DMS79 treated with DMSO at 0.1 percent for 48 hours (cell line): ENCODE measurements at regions not wholly inside any gene's neighbourhood (a gene's known extent, or its start where the extent isn't known, plus 50 kb on each side); places are given as distances from the start of the nearest gene placed in this dataset.

ENCODE experiments used
- DNase-seq: peaks from one replicate; lab custom pipeline; 2025; lab: John Stamatoyannopoulos, UW

GRCh38 chr5:96588539-96588938, 73.6 kb upstream of the CAST start:
- DNase-seq: no peak

DNA sequence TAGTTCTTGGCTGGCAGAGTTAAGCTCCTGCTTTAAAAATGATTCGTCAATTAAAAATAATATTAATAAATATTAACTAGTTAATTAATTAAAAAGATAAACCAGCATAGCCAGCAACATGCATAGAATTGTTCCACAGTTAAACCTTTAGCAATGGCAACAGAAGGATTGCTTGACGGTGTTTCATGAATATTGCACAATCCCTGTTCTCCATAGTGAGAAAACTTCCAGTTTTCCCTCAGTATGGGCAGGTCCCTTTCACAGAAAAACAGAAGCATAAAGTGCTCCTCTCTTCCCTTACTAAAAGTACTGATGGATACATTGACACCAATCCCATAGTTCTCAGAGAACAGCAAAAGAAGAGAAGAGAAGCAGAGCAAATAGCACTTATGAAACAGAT, 71.4 kb upstream of the CAST start:
- DNase-seq: no peak

DNA sequence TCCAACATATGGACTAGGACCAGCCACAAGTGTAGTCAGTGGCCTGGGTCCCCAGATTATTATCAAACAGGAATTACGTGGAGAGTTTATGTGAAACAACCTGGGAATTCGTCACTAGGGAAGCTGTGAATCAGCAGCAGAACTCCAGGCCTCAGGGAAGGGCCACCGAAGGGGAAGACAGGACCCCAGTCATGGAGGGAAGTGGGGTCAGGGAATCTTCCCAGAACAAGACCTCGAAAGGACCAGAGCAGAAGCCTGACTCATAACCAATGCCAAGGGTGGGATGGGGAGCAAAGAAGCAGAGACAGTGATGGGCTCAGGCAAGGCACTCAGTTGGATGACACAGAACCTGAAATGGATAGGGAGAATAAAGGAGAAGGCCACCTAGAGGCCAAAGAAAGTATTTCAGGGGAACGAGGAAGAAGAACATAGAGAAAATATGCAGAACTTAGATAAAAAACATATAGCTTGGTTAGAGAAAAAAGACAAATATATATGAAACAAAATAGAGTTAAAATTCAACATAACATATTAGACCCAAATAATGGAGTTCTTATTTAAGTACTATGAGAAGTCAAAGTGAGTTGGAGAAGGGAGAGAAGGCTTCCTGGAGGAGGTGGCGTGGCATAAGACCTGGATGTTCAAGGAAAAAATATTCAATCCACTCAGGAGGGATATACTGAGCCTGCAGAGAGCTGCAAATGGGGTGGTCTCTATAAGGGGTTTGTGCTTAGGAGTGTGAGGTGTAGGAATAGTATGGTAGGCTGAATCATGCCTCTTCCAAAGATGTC, 66.7 kb upstream of the CAST start:
- DNase-seq: no peak

- DNase-seq: no peak
These were observed 64.6 kb upstream of the CAST start for GRCh38 chr5:96597438-96598020.

DNA sequence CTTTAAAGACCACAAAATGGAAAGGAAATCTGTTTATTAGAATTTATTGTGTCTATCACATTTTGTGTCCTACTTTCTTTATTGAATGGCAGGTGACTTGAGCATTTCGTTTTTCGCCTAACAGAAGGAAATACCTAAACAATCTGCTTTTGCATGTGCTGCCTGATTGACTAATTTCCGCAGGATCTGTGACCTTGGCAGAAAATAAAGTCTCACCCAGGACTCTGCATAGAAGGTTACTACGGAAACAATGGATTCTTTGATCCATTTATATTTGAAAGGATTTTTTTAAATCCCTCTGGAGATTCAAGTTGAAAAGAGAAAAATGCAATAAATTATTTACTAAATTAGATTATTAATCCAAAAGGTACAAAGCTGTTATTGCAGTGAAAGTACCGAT, 61.0 kb upstream of the CAST start:
- DNase-seq: no peak

DNA sequence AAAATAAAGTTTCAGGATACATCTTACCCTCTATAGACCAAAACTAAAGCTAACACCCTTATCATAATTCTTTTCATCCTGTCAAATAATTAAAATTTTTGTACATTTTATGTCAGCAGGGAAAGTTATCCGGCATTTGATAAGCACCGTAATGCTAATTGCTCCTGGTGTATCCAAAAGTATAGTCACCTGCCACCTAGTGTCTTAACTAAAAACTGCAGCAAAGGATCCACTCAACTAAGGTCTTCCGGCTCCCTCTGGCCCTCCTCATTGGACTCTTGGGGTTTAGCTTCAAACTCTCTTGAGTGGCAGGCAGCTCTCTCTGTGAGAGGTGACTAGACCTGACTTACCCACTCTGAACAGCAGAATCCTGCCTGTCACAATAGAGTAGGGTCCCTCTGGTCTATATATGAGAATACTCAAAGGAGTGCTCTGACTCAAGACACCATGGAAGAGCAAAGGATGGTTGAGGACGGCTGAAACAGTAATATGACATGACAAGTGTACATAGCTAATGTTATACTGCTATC, 60.4 kb upstream of the CAST start:
- peak; percentile 80 for DNase-seq

GRCh38 chr5:96602776-96603175, 59.4 kb upstream of the CAST start:
- DNase-seq: no peak

DNA sequence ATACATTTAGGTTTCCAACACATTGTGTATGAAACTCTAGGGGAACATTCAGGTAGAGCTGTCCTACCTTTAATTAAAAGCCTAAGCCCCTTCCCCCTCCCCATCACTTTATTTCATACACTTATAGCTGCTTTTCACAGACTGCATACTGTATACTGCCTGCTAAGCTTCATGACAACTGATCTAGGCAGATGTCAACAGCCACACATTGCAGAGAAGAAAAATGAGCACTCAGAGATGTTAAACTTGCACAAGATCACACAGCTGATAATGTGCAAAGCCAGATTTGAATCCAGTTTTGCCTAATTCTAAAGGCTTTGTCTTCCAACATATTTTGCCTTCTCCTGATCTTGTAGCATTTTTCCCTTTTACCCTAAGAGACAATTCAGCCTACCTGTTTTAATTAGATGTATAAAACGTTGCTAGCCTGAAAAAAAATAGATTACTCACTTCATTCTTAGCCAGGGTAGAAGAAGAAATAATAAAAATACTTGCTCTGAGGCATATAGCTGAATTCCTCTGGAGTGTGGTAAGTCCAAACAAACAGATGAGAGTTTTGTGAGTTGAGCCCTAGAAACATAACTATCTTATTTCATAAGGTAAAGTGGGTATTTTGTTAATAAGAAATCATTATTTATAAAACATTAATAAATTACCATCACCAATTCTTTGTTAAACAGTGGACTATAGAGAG, 56.9 kb upstream of the CAST start:
- DNase-seq: no peak

DNA sequence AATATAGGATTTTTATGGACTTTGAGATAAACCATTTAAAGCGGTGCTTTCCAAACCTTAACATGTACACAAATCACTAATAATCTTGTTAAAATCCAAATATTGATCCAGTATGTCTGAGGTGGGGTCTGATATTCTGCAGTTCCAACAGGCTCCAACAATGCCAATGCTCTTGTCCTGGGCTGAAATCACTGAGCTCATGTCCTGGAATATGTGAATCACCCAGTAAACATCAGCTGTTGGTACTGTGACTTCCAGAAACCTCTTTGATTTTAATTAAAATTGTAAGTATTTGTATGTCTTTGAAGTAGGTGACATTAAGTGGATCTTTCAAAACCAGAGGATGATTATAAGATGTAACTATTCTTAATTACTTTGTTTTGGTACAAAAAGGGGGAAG, 52.8 kb upstream of the CAST start:
- no peak for DNase-seq

DNA sequence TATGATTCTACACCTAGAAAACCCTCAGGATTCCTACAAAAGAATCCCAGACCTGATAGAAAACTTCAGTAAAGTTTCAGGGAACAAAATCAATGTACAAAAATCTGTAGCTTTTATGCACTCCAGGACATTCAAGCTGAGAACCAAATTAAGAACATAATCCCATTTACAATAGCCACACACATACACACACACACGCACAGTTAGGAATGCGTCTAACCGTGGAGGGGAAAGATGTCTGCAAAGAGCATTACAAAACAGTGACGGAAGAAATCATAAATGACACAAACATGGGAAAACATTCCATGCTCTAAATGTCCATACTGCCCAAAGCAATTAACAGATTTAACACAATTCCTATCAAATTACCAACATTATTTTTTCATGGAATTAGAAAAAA, 51.4 kb upstream of the CAST start:
- DNase-seq: no peak

DNA sequence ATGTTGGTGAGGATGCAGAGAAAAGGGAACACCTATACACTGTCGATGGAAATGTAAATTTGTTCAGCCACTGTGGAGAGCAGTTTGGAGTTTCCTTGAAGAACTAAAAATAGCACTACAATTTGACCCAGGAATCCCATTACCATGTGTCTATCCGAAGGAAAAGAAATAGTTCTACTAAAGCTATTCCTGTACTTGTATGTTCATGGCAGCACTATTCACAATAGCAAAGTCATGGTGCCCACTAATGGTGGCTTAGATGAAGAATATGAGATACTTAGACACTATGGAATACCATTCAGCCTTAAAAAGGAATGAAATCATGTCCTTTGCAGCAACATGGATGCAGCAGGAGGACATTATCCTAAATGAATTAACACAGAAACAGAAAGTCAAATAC, 50.2 kb upstream of the CAST start:
- no peak for DNase-seq
